Lower leg skin (tissue), 4 donors: ENCODE measurements at regions not wholly inside any gene's neighbourhood (a gene's known extent, or its start where the extent isn't known, plus 50 kb on each side); places are given as distances from the start of the nearest gene placed in this dataset.

Experiments
- DNase-seq, 2 donors: peaks; one replicate each; pipeline ENCODE4 v3.0.0-alpha.2; 2019; ENCODE audit warnings: low spot score in 2 of 2
- H3K4me3 ChIP-seq: fragments of 200-600 bp; sonication (generic); 2 replicates; pipeline ENCODE4 v1.5.1; 2017; ENCODE audit warnings: mild to moderate bottlenecking, low read depth; ENCODE audit not compliant: poor library complexity, severe bottlenecking
- CTCF ChIP-seq, 3 donors: fragments of 450-650 bp; IDR thresholded peaks; one replicate each; pipeline ENCODE4 v1.5.1; 2016; ENCODE audit warnings: antibody characterized with exemption in 3 of 3, mild to moderate bottlenecking in 3 of 3, moderate library complexity in 2 of 3
- POLR2A ChIP-seq, 2 donors: fragments of 450-650 bp; IDR thresholded peaks; one replicate each; pipeline ENCODE4 v1.6.1; 2016 to 2017; ENCODE audit warnings: antibody characterized with exemption in 2 of 2, mild to moderate bottlenecking in 1 of 2, moderate library complexity in 1 of 2
- WGBS, 2 donors: methylation state at CpG; one replicate each; pipeline ENCODE4 v1.1.5; 2018; 5-methylcytosine and 5-hydroxymethylcytosine counted together
- intact Hi-C: fragments of 100-400 bp; cut with DNase I; formaldehyde crosslinking; loops from one replicate; pipeline ENCODE4 v1.15.0; 2023; ENCODE audit warnings: low total_unique reads

GRCh38 chr3:18892047-18892446, 256.3 kb upstream of the KCNH8 start:
- 87 to 95% methylated on average over 2 of the region's 2 CpGs for WGBS, 2 donors
- H3K4me3 ChIP-seq: no peak overlapping the region
- TF ChIP-seq CTCF (IDR thresholded peaks at IDR 0.05): no peak
- TF ChIP-seq POLR2A (IDR thresholded peaks at IDR 0.05): no peak
- DNase-seq: no peak
- intact Hi-C loops: no loop called here

- H3K4me3 ChIP-seq: no peak overlapping the region
- WGBS, 2 donors: 59 to 69% methylated on average over 6 of the region's 6 CpGs
- intact Hi-C loops: no loop called here
- DNase-seq: no peak
- TF ChIP-seq CTCF (IDR thresholded peaks at IDR 0.05) (no peak), POLR2A (IDR thresholded peaks at IDR 0.05) (no peak)
Observed at GRCh38 chr3:18891641-18892040, 256.7 kb upstream of the KCNH8 start.

- intact Hi-C loops: no loop called here
- no peak for TF ChIP-seq CTCF (IDR thresholded peaks at IDR 0.05)
- 48 to 70% methylated on average over 3 of the region's 3 CpGs for WGBS, 2 donors
- no peak overlapping the region for H3K4me3 ChIP-seq
- no peak for DNase-seq
Observed at GRCh38 chr3:18890449-18890848, 257.9 kb upstream of the KCNH8 start.

GRCh38 chr3:18888819-18889218, 259.5 kb upstream of the KCNH8 start:
- no peak for DNase-seq
- WGBS, 2 donors: 33 to 36% methylated on average over 3 of the region's 3 CpGs
- no peak overlapping the region for H3K4me3 ChIP-seq
- intact Hi-C loops: no loop called here
- TF ChIP-seq POLR2A (IDR thresholded peaks at IDR 0.05) (no peak), CTCF (IDR thresholded peaks at IDR 0.05) (no peak)

GRCh38 chr3:18888370-18888769, 259.9 kb upstream of the KCNH8 start:
- WGBS, 2 donors: 58 to 61% methylated on average over 4 of the region's 4 CpGs
- intact Hi-C loops: no loop called here

More at GRCh38 chr3:18888370-18888769, 259.9 kb upstream of the KCNH8 start:
- no peak overlapping the region for H3K4me3 ChIP-seq
- no peak for DNase-seq
- TF ChIP-seq POLR2A (IDR thresholded peaks at IDR 0.05) (no peak), CTCF (IDR thresholded peaks at IDR 0.05) (no peak)
